ENCODE measurements at regions not wholly inside any gene's neighbourhood (a gene's known extent, or its start where the extent isn't known, plus 50 kb on each side); places are given as distances from the start of the nearest gene placed in this dataset.

GRCh38 chr18:23401400-23402347 lies 51.4 kb upstream of the RIOK3 start:
- no peak for TF ChIP-seq CTCF (conservative IDR thresholded peaks at IDR 0.05)
- H3K27ac ChIP-seq, result peak overlapping the region; percentile 13
